ENCODE measurements at regions not wholly inside any gene's neighbourhood (a gene's known extent, or its start where the extent isn't known, plus 50 kb on each side); places are given as distances from the start of the nearest gene placed in this dataset.
"Not testable (repeated sequence)": the region's sequence is repeated elsewhere in the genome, so short reads cannot be mapped to it uniquely, and the experiment has no call there.

- no peak for DNase-seq
These were observed 298.5 kb upstream of the AADAT start for GRCh38 chr4:170388255-170388654.

DNA sequence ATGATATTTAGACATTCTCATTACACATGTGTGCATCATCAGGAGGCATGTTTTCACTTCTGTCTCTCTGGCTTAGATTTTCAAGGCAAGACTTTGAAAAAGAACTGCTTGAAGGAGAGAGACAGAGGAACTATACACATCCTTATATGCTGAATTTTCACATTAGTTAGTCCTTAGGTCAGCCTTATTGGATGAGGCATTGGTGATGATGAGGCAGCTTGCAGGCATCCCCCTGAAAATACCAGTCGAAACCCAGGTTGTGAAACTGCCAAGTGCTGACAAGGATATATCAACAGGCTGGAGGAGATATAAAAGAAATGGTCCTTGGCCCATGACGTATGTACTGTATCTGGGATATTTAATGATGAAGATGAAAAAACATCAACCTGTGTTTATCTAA lies 297.2 kb upstream of the AADAT start:
- DNase-seq, result no peak

- DNase-seq, result no peak
These were observed 296.8 kb upstream of the AADAT start for GRCh38 chr4:170386511-170386910.

DNA sequence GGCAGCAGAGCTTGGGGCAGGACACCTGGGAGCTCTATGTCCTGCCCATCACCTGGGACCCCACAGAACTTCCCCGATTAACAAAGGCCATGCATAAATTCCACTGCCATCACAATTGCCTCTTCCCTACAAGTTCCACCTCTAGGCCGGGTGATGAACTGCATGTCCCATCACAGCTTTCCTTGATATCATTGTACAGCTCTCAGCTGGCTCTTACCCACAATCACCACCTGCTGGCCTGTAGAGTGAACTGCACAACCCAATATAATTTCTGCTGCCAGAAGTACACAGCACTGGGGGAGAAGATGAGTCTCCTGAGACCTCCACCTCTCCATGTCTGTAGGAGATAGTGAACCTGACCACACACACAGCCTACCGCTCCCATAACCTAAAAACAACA lies 285.0 kb upstream of the AADAT start:
- DNase-seq, result peak; percentile 50

DNA sequence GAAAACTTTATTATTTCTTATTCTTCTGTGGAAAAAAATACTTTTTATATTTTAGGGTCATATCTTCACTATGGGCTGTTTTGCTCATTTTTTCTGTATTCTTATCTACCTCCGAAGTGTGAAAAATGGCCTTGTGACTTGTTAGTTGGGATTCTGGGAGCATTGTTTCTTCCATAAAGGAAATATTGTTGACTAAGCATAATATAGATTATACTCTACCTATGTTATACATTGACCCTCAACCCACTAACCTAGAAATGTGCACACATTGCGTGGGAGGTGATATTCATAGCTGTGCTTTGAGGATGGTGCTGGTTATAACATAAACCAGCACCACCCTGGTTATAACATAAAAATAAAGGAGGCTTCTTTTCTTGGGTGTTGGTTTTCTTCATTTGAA lies 259.2 kb upstream of the AADAT start:
- DNase-seq, result no peak

DNA sequence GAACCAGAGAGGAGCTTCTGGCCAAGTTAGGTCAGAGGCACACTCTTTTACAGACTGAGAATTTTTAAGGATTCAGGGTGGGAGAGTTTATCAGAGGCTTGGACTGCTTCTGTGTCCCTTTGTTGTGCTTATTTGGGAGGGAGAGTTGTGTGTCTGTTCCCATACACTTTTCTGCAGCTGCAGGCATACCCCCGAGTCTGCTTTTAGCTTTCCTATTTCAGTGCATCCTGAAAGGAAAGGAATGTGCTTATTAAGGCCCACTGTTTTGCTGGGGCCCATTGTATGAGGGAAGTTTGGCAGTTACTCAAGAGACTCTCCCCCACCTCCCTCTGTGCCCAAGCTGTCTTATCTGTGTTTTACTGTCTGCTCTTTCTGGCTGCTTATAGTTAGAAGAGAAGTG lies 257.4 kb upstream of the AADAT start:
- DNase-seq, result not testable (repeated sequence)

DNA sequence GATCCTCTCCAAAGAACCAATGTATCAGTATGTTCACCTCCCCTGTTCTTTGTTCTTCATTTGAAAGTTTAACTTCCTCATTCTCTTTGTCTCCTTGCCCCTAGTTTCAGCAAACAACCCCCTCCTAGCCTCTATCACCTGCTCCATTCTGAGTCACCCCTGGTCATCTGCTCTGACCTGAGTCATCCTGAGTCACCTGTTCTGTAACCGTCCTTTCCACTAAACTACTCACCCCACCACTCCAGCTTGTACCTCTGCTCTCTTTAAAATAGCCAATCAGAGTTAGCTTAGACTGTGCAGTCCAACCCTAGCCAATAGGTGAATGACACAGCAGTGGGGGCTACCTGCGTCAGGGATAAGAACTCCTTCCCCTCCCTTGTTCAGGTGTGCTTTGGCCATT lies 249.8 kb upstream of the AADAT start:
- DNase-seq, result no peak

DNA sequence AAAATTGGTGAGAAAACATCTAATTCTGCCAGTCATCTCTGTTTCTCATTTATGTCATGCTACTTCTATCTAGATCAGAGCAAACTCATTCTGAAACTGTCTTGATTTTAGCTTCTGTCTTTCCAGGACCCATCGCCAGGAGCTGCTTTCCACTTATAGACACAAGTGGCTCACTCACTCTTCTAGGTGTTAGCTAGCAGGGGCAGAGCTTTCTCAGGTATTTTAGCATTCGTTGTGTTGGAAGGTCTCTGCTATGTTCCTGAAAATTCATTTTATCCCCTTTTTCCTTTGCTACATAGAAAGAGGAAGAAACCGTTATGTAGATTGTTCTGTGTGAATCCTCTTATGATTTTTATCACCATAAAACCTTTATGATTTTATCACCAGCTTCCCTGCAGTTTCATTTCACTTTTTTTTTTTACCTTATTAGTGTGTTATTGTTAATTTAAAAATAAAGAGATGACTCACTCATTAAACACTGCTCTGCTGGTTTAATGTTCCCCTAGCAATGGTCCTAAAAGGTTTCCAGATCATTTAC lies 246.6 kb upstream of the AADAT start:
- DNase-seq, result no peak

GRCh38 chr4:170325599-170325998 lies 235.8 kb upstream of the AADAT start:
- no peak for DNase-seq

DNA sequence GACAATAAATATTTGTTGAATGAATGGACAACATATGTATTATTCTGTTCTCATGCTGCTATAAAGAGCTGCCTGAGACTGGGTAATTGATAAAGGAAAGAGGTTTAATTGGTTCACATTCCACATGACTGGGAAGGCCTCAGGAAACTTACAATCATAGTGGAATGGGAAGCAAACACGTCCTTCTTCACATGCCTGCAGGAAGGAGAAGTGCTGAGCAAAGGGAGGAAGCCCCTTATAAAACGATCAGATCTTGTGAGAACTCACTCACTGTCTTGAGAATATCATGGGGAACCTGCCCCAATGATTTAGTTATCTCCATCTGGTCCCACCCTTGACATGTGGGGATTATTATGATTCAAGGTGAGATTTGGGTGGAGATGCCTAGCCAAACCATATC lies 233.9 kb upstream of the AADAT start:
- no peak for DNase-seq

DNA sequence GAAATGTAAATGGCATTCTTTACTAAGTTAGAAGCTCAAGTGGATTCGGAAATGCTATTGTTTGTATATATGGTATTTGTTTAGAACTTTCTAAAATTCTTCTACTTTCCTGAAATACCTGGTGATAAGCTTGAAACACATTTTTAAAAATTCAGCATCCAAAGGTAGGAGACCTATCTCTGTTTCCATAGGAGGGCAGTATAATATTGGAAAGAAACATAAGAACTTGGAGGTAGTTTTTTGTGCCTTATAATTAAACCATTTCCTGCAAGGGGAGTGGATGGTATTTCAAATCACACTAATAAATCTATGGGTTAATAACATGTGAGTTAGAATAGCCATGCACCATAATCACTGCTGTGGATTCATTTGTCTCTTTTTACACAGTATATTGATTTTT lies 217.4 kb upstream of the AADAT start:
- DNase-seq, result no peak

GRCh38 chr4:170306208-170306607 lies 216.5 kb upstream of the AADAT start:
- no peak for DNase-seq

- DNase-seq, result no peak
These were observed 215.9 kb upstream of the AADAT start for GRCh38 chr4:170305627-170306026.

GRCh38 chr4:170281027-170281426 lies 191.3 kb upstream of the AADAT start:
- DNase-seq, result no peak

GRCh38 chr4:170278460-170278859 lies 188.7 kb upstream of the AADAT start:
- no peak for DNase-seq

DNA sequence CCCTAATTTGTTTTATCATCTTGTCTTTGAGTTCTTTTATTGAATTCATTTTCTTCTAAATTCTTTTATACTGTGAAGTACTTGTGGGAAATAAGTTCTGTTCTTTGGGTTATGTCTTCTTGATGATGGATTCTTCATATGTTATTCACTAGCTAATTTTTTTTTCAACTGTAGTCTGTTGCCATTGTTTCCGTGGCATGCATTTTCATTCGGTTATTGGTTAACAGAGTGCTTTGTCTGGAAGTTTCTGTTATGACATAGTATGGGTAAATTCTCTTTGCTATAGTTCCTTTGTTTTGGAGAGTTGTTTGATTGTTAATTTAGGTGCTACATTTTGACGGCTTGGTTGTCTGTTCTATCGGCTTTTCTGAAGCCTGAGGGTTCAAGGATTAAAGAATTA lies 184.9 kb upstream of the AADAT start:
- DNase-seq, result no peak

GRCh38 chr4:170272959-170273358 lies 183.2 kb upstream of the AADAT start:
- DNase-seq, result no peak

DNA sequence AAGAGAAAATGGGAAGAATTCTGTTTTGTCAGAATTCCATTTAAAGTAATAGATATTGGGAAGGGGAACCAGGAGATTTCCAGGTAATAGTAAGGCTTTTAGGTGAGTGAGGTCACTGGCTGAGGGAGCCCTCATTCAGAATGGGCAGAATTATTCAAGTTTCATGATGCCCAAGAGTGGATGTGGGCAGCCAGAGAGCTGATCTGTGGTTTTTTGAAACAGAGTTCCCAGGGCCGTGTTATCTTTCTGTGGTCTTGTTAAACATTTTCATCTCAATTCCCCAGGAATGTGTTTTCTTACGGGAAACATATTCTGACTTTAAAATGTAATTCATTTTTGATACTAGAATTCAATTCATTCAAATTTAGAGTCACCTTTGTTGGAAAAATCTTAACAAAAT lies 182.0 kb upstream of the AADAT start:
- DNase-seq, result no peak

- DNase-seq, result no peak
These were observed 180.9 kb upstream of the AADAT start for GRCh38 chr4:170270628-170271027.

- DNase-seq, result no peak
These were observed 180.2 kb upstream of the AADAT start for GRCh38 chr4:170269950-170270349.

DNA sequence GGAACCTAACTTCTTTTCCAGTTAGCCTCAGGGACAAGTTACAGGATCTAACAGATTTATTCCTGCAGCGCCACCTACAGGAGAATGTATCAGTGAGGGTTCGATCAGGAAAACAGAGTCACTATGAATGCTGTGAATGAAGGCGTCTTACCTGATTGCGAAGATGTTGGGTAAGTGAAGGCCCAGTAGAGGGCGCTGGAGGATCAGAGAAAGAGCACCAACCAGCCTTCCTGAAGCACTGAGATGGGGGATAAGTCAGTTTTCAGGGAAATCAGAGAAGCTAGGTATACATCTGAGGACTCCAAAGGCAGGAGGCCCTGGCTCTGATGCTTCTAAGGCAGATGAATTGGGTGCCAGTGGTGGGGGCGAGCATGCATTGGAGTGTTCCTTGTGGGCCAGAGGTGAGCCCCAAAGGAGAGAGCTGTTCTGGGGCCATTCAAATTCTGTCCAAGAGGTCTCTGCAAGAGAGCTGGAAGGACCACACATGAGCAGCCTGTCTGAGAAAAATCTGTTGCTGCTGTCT lies 169.9 kb upstream of the AADAT start:
- peak; percentile 97 for DNase-seq

- no peak for DNase-seq
These were observed 167.1 kb upstream of the AADAT start for GRCh38 chr4:170256807-170257206.

- DNase-seq, result no peak
These were observed 158.8 kb upstream of the AADAT start for GRCh38 chr4:170248576-170248975.

- DNase-seq, result no peak
These were observed 158.3 kb upstream of the AADAT start for GRCh38 chr4:170248029-170248428.

DNA sequence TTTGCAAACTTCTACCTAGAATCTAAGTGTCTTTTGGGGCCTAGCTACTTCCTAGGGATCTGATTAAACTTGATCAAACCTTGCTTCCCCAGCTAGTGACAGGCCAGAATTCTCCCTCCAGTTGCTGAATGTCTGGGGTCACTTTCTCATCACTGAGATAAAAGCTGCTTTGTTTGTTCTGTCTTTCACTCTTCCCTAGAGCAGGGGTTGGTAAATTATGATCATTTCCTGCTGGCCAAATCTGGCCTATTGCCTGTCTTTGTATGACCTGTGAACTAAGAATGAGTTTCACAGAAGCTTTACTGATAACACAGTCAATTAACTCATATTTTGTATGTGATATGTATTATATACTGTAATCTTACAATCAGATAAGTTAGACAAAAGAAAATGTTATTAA lies 157.8 kb upstream of the AADAT start:
- no peak for DNase-seq

Data from NCI-H82 (cell line).